C4-2B (cell line): ENCODE measurements at regions not wholly inside any gene's neighbourhood (a gene's known extent, or its start where the extent isn't known, plus 50 kb on each side); places are given as distances from the start of the nearest gene placed in this dataset.

Experiments
- CTCF ChIP-seq: fragments of 450-650 bp; conservative IDR thresholded peaks from 2 replicates; pipeline ENCODE4 v1.5.1; 2017; ENCODE audit warnings: mild to moderate bottlenecking
- ZFX ChIP-seq: fragments of 450-650 bp; IDR thresholded peaks from 2 replicates; pipeline ENCODE4 v1.6.1; 2017

- no peak for TF ChIP-seq CTCF
- no peak for TF ChIP-seq ZFX
Measured at GRCh38 chr14:28436821-28437220, 329.8 kb upstream of the FOXG1 start.
